GM19035 (cell line): ENCODE measurements at regions not wholly inside any gene's neighbourhood (a gene's known extent, or its start where the extent isn't known, plus 50 kb on each side); places are given as distances from the start of the nearest gene placed in this dataset.

ENCODE experiments used
- ATAC-seq: cut with Tn5 transposase; IDR thresholded peaks from one replicate; pipeline ENCODE4 v1.9.1; 2021; ENCODE audit not compliant: unreplicated experiment

GRCh38 chr10:33126742-33127141 lies 168.7 kb upstream of the ITGB1 start:
- no peak for ATAC-seq

GRCh38 chr10:33125522-33126517 lies 167.8 kb upstream of the ITGB1 start:
- no peak for ATAC-seq

GRCh38 chr10:33125111-33125510 lies 167.1 kb upstream of the ITGB1 start:
- ATAC-seq: no peak

- no peak for ATAC-seq
These were observed 165.7 kb upstream of the ITGB1 start for GRCh38 chr10:33123680-33124079.

- no peak for ATAC-seq
These were observed 164.2 kb upstream of the ITGB1 start for GRCh38 chr10:33122014-33122809.

- no peak for ATAC-seq
These were observed 162.7 kb upstream of the ITGB1 start for GRCh38 chr10:33120700-33121099.

GRCh38 chr10:33120275-33120674 lies 162.2 kb upstream of the ITGB1 start:
- ATAC-seq: no peak

GRCh38 chr10:33117816-33118215 lies 159.8 kb upstream of the ITGB1 start:
- ATAC-seq: no peak

- ATAC-seq: no peak
These were observed 159.2 kb upstream of the ITGB1 start for GRCh38 chr10:33117230-33117629.

GRCh38 chr10:33115738-33116719 lies 158.0 kb upstream of the ITGB1 start:
- ATAC-seq: no peak

- ATAC-seq: no peak
These were observed 156.5 kb upstream of the ITGB1 start for GRCh38 chr10:33114451-33114952.

GRCh38 chr10:33113466-33113865 lies 155.4 kb upstream of the ITGB1 start:
- ATAC-seq: no peak

- ATAC-seq: no peak
These were observed 154.9 kb upstream of the ITGB1 start for GRCh38 chr10:33112831-33113455.

GRCh38 chr10:33111488-33112051 lies 153.5 kb upstream of the ITGB1 start:
- no peak for ATAC-seq

- no peak for ATAC-seq
These were observed 151.9 kb upstream of the ITGB1 start for GRCh38 chr10:33109788-33110469.

- no peak for ATAC-seq
These were observed 151.4 kb upstream of the ITGB1 start for GRCh38 chr10:33109384-33109783.

GRCh38 chr10:33107953-33108352 lies 149.9 kb upstream of the ITGB1 start:
- no peak for ATAC-seq

GRCh38 chr10:33106767-33107166 lies 148.7 kb upstream of the ITGB1 start:
- ATAC-seq: no peak

- ATAC-seq: no peak
These were observed 145.9 kb upstream of the ITGB1 start for GRCh38 chr10:33103863-33104379.
